ENCODE measurements at regions not wholly inside any gene's neighbourhood (a gene's known extent, or its start where the extent isn't known, plus 50 kb on each side); places are given as distances from the start of the nearest gene placed in this dataset.
A peak's percentile ranks its signal among the peaks of the same experiment; 100 is the strongest.

GRCh38 chrY:15326673-15327072, 802.3 kb downstream of the NLGN4Y start:
- H3K4me3 ChIP-seq (ENCODE audit: low read depth, low read length), result no peak overlapping the region
- TF ChIP-seq, protein P1, sequence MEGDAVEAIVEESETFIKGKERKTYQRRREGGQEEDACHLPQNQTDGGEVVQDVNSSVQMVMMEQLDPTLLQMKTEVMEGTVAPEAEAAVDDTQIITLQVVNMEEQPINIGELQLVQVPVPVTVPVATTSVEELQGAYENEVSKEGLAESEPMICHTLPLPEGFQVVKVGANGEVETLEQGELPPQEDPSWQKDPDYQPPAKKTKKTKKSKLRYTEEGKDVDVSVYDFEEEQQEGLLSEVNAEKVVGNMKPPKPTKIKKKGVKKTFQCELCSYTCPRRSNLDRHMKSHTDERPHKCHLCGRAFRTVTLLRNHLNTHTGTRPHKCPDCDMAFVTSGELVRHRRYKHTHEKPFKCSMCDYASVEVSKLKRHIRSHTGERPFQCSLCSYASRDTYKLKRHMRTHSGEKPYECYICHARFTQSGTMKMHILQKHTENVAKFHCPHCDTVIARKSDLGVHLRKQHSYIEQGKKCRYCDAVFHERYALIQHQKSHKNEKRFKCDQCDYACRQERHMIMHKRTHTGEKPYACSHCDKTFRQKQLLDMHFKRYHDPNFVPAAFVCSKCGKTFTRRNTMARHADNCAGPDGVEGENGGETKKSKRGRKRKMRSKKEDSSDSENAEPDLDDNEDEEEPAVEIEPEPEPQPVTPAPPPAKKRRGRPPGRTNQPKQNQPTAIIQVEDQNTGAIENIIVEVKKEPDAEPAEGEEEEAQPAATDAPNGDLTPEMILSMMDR (IDR thresholded peaks at IDR 0.05; ENCODE audit: insufficient read depth, low read length, severe bottlenecking), result no peak
- DNase-seq (ENCODE audit: low read depth) (peak; percentile 79), FAIRE-seq (no peak)
- H3K27me3 ChIP-seq (ENCODE audit: control insufficient read depth, insufficient read depth, low read length), result no peaks in the 10 kb centered on the region
- H3K36me3 ChIP-seq (ENCODE audit: control insufficient read depth, insufficient read depth, low read length), result no peaks in the 10 kb centered on the region

DNA sequence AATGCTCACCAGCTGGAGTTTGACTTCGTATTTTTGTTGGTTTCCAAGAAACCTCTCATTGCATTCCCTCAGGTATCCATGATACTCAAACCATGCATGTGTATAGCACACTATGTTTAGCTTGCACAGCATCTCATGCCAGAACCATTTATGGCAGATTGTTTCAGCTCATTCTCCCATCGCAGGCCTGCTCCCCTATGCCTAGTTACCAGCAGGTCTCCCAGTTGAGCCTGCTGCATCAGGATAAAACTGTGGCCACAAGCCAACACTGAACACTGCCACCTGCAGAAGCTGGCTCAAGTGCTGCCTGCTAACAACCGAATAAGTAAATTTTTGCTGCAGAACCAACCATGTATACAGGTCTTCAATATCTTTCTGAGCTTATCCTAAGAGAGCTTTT, 804.5 kb downstream of the NLGN4Y start:
- TF ChIP-seq, protein P1 (IDR thresholded peaks at IDR 0.05; ENCODE audit: insufficient read depth, low read length, severe bottlenecking), result no peak
- FAIRE-seq, result no peak

GRCh38 chrY:15343522-15343921, 819.2 kb downstream of the NLGN4Y start:
- FAIRE-seq (no peak), DNase-seq (ENCODE audit: low read depth) (no peak)
- TF ChIP-seq, protein P1 (IDR thresholded peaks at IDR 0.05; ENCODE audit: insufficient read depth, low read length, severe bottlenecking), result no peak
- Histone ChIP-seq H3K27me3 (ENCODE audit: control insufficient read depth, insufficient read depth, low read length) (no peaks in the 10 kb centered on the region), H3K4me3 (ENCODE audit: low read depth, low read length) (no peak overlapping the region), H3K36me3 (ENCODE audit: control insufficient read depth, insufficient read depth, low read length) (no peaks in the 10 kb centered on the region)

More for the DNA sequence above, 804.5 kb downstream of the NLGN4Y start:
- Histone ChIP-seq H3K4me3 (ENCODE audit: low read depth, low read length) (no peak overlapping the region), H3K36me3 (ENCODE audit: control insufficient read depth, insufficient read depth, low read length) (no peaks in the 10 kb centered on the region), H3K27me3 (ENCODE audit: control insufficient read depth, insufficient read depth, low read length) (no peaks in the 10 kb centered on the region)
- DNase-seq (ENCODE audit: low read depth), result no peak

DNA sequence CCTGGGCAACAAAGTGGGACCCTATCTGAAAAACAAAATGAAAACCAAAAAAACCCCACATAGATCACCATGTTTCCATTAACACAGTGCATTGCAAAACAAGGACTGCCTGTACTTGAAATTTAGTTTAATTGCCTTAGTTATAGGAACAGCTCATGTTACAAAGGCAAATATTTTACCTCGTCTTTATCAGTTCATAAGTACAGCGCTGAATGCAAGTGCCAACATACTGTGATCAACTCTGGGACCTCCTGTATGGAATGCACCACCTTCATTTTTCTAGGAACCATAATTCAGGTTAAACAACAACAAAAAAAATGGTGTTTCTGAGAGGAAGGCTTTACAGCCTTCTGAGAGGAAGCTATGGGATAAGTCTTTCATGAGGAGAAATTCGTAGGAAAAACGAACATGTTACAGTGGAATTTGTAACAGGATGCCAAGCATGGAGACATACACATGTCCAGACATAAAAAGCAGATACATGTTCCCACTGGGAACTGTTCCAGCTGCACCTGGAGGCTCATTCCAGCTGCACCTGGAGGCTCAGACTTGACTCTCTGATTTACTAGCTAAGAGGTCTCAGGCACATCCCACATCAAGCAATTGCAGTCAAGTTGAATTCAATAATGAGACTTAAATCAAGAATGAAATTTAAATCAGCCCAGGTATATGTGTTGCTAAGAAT, 821.3 kb downstream of the NLGN4Y start:
- Histone ChIP-seq H3K27me3 (ENCODE audit: control insufficient read depth, insufficient read depth, low read length) (no peaks in the 10 kb centered on the region), H3K4me3 (ENCODE audit: low read depth, low read length) (no peak overlapping the region), H3K36me3 (ENCODE audit: control insufficient read depth, insufficient read depth, low read length) (no peaks in the 10 kb centered on the region)
- no peak for FAIRE-seq
- DNase-seq (ENCODE audit: low read depth), result peak; percentile 63
- TF ChIP-seq, protein P1 (IDR thresholded peaks at IDR 0.05; ENCODE audit: insufficient read depth, low read length, severe bottlenecking), result no peak

- H3K27me3 ChIP-seq (ENCODE audit: control insufficient read depth, insufficient read depth, low read length), result no peaks in the 10 kb centered on the region
- H3K36me3 ChIP-seq (ENCODE audit: control insufficient read depth, insufficient read depth, low read length), result no peaks in the 10 kb centered on the region
- no peak overlapping the region for H3K4me3 ChIP-seq (ENCODE audit: low read depth, low read length)
- TF ChIP-seq, protein P1 (IDR thresholded peaks at IDR 0.05; ENCODE audit: insufficient read depth, low read length, severe bottlenecking), result no peak
- DNase-seq (ENCODE audit: low read depth) (no peak), FAIRE-seq (no peak)
Observed at GRCh38 chrY:15349351-15349750, 825.0 kb downstream of the NLGN4Y start.

GRCh38 chrY:15355321-15355720, 831.0 kb downstream of the NLGN4Y start:
- H3K4me3 ChIP-seq (ENCODE audit: low read depth, low read length), result no peak overlapping the region
- TF ChIP-seq, protein P1 (IDR thresholded peaks at IDR 0.05; ENCODE audit: insufficient read depth, low read length, severe bottlenecking), result no peak
- no peaks in the 10 kb centered on the region for H3K36me3 ChIP-seq (ENCODE audit: control insufficient read depth, insufficient read depth, low read length)
- H3K27me3 ChIP-seq (ENCODE audit: control insufficient read depth, insufficient read depth, low read length), result no peaks in the 10 kb centered on the region
- DNase-seq (ENCODE audit: low read depth) (no peak), FAIRE-seq (no peak)

Data from bronchial epithelial cell (primary cell).